RWPE2 (cell line): ENCODE measurements at regions not wholly inside any gene's neighbourhood (a gene's known extent, or its start where the extent isn't known, plus 50 kb on each side); places are given as distances from the start of the nearest gene placed in this dataset.

Source experiments
- ATAC-seq: fragments of 200-7000 bp; cut with Tn5 transposase; 3 replicates; pipeline ENCODE4 v1.9.1; 2021; ENCODE audit warnings: low read depth
- DNase-seq: peaks from one replicate; pipeline ENCODE4 v3.0.0-alpha.2; 2020; ENCODE audit warnings: low spot score
- H3K27ac ChIP-seq: fragments of 450-650 bp; 2 replicates; pipeline ENCODE4 v1.5.1; 2017; ENCODE audit warnings: mild to moderate bottlenecking; ENCODE audit not compliant: poor library complexity, severe bottlenecking
- H3K27me3 ChIP-seq: fragments of 250-450 bp; sonication (Bioruptor Pico); 2 replicates; pipeline ENCODE4 v1.5.1; 2021; ENCODE audit warnings: mild to moderate bottlenecking, moderate library complexity; ENCODE audit not compliant: insufficient read depth, poor library complexity, severe bottlenecking
- H3K36me3 ChIP-seq: fragments of 250-450 bp; sonication (Bioruptor Pico); 2 replicates; pipeline ENCODE4 v1.5.1; 2020; ENCODE audit warnings: low read depth, mild to moderate bottlenecking, moderate library complexity
- H3K4me1 ChIP-seq: fragments of 250-450 bp; sonication (Bioruptor Pico); 2 replicates; pipeline ENCODE4 v1.5.1; 2021; ENCODE audit warnings: mild to moderate bottlenecking, moderate library complexity; ENCODE audit not compliant: insufficient read depth, poor library complexity, severe bottlenecking
- H3K4me3 ChIP-seq: fragments of 250-450 bp; sonication (Bioruptor Pico); 2 replicates; pipeline ENCODE4 v1.5.1; 2021; ENCODE audit warnings: mild to moderate bottlenecking, moderate library complexity; ENCODE audit not compliant: severe bottlenecking
- H3K9me3 ChIP-seq: fragments of 250-450 bp; sonication (Bioruptor Pico); 2 replicates; pipeline ENCODE4 v1.5.1; 2021; ENCODE audit warnings: mild to moderate bottlenecking, moderate library complexity; ENCODE audit not compliant: severe bottlenecking
- CTCF ChIP-seq: fragments of 450-650 bp; IDR thresholded peaks from one replicate; pipeline ENCODE4 v1.5.1; 2017; ENCODE audit warnings: mild to moderate bottlenecking, moderate library complexity; ENCODE audit not compliant: poor library complexity, severe bottlenecking

- Histone ChIP-seq H3K27me3 (no peaks in the 10 kb centered on the region), H3K4me3 (no peak overlapping the region), H3K9me3 (no peaks in the 10 kb centered on the region), H3K36me3 (no peaks in the 10 kb centered on the region), H3K4me1 (peaks cover 10% of the 10 kb centered on the region), H3K27ac (no peak overlapping the region)
- no peak for TF ChIP-seq CTCF
- DNase-seq (no peak), ATAC-seq (no peak)
These were observed 111.6 kb upstream of the SEMA3C start for GRCh38 chr7:81030472-81030871.

GRCh38 chr7:81029511-81029910 is 110.7 kb upstream of the SEMA3C start:
- no peak for TF ChIP-seq CTCF
- Histone ChIP-seq H3K36me3 (no peaks in the 10 kb centered on the region), H3K4me3 (no peak overlapping the region), H3K27me3 (no peaks in the 10 kb centered on the region), H3K27ac (no peak overlapping the region), H3K9me3 (no peaks in the 10 kb centered on the region), H3K4me1 (peaks cover 19% of the 10 kb centered on the region)
- ATAC-seq (no peak), DNase-seq (no peak)

- no peaks in the 10 kb centered on the region for H3K9me3 ChIP-seq
- no peaks in the 10 kb centered on the region for H3K27me3 ChIP-seq
- H3K4me3 ChIP-seq: no peak overlapping the region
- DNase-seq (no peak), ATAC-seq (peak; percentile 71)
- no peaks in the 10 kb centered on the region for H3K36me3 ChIP-seq
- H3K4me1 ChIP-seq: peaks cover 19% of the 10 kb centered on the region
- no peak for TF ChIP-seq CTCF
- H3K27ac ChIP-seq: peak overlapping the region; percentile 15
These were observed 106.5 kb upstream of the SEMA3C start for GRCh38 chr7:81025360-81025759.

DNA sequence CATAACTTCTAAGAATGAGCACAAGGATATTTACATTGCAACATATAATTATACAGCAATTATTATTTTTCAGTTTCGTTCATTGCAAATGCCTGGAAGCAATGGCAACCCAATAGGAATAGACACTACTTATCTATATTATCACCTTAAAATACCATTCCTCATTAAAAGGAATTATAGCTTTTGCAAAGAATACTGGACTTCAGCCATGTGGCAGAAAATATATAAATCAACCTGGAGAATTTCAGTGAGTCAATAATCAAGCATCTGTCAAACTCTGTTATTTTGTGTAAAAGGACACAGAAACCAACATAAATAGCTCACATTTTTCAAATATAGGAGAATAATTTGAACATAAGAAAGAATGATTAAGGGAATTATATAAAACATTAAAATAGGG is 96.1 kb upstream of the SEMA3C start:
- ATAC-seq (no peak), DNase-seq (no peak)
- no peaks in the 10 kb centered on the region for H3K27me3 ChIP-seq
- H3K27ac ChIP-seq: no peak overlapping the region
- TF ChIP-seq CTCF: no peak
- H3K9me3 ChIP-seq: no peaks in the 10 kb centered on the region
- no peak overlapping the region for H3K4me3 ChIP-seq
- peaks cover 24% of the 10 kb centered on the region for H3K4me1 ChIP-seq
- H3K36me3 ChIP-seq: no peaks in the 10 kb centered on the region

DNA sequence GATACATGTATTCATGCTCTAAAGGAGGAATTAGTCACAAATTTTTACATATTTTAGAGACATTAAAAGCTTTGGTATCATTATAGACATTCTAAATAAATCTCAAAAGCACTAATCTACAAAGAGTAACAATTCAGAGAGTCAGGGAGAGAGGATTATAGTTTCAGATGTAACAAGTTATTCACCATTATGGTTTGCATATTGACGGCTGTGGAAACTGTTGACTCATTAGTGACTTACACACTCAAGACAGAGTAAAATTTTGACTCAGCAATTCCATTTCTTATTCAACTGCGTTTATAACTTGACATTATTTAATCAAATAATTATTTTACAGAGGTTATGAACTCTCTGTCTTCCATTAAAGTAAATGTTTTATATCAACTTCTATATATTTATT is 95.4 kb upstream of the SEMA3C start:
- ATAC-seq: peak; percentile 64
- TF ChIP-seq CTCF: no peak

More for the DNA sequence above, 95.4 kb upstream of the SEMA3C start:
- Histone ChIP-seq H3K27me3 (no peaks in the 10 kb centered on the region), H3K4me3 (no peak overlapping the region), H3K36me3 (no peaks in the 10 kb centered on the region), H3K9me3 (no peaks in the 10 kb centered on the region), H3K4me1 (peaks cover 24% of the 10 kb centered on the region), H3K27ac (no peak overlapping the region)
- DNase-seq: no peak
